ENCODE measurements at regions not wholly inside any gene's neighbourhood (a gene's known extent, or its start where the extent isn't known, plus 50 kb on each side); places are given as distances from the start of the nearest gene placed in this dataset.
A peak's percentile ranks its signal among the peaks of the same experiment; 100 is the strongest.
"Not testable (repeated sequence)": the region's sequence is repeated elsewhere in the genome, so short reads cannot be mapped to it uniquely, and the experiment has no call there.

DNA sequence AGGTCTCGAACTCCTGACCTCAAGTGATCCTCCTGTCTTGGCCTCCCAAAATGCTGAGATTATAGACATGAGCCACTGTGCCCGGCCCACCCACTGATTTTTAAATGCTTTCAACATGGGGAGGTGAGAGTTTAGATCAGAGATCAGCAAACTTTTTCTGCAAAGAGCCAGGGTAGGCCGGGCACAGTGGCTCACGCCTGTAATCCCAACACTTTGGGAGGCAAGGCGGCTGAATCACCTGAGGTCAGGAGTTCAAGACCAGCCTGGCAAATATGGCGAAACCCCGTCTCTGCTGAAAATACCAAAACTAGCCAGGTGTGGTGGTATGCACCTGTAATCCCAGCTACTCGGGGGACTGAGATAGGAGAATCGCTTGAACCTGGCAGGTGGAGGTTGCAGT is 88.3 kb upstream of the LHX1 start:
- not testable (repeated sequence) for DNase-seq

DNA sequence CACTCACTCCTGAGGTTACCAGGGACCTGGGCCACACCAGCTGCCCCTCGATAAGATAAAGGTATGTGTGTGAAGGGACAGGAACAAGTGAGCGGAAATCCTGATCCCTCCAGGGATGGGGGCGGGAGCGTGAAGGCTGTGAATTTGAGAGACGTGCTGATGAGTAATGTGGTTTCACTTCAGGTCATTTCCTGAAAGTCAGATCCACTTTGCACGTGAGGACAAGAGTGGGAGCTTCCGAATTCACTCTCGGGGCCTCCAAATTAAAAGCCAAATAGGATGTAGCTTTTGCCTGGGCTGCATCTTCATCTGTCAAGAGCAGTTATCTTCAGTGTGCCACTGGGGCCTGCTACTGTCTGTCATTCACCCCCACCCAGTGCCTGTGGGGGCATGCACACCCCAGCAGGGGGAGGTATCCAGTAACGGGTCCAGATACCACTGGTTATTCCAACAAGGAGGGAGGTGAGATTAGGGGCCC is 87.4 kb upstream of the LHX1 start:
- peak in 1 of 5 donors; percentile 85 for DNase-seq

DNA sequence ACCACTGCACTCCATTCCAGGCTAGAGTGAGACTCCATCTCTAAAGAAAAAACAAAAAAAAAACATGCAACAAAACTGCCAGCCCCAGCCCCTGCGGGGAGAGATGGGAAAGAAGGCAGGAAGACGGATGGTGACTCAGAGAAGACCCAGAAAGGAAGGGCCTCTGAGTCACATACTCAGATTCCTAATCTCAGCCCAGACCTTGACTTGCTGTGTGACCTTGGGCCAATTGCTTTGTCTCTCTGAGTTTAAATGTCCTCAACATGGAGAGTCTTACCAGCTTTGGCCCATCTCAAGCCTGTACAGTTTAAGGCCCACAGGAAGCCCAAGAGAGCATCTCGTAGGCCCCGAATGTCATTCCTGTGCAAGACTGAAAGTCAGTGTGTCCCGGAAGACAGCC is 86.5 kb upstream of the LHX1 start:
- peak in 1 of 5 donors; percentile 48 for DNase-seq

DNA sequence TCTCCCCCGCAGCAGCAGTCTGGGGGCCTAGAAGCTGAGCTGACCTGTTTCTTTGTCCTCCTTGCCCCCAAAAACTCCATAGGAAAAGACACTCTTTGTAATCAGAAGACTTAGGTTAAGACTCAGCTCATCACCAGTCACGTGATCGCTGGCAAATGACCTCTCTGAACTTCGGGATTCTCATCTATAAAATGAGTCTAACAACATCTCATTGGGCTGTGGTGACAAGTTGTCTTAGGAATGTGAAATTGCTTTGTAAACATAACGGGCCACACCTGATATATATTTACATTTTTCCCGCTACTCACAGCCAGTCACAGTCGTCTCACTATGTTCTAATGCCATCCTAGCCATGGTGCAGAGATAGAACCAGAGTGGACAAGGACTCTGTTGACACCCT is 86.0 kb upstream of the LHX1 start:
- DNase-seq, result no peak

DNA sequence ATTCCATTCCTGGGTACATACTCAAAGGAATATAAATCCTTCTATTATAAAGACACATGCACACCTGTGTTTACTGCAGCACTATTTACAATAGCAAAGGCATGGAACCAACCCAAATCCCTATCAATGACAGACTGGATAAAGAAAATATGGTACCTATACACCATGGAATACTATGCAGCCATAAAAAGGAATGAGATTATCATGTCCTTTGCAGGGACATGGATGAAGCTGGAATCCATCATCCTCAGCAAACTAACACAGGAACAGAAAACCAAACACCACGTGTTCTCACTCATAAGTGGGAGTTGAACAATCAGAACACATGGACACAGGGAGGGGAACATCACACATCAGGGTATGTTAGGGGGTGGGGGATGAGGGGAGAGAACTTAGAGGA is 84.8 kb upstream of the LHX1 start:
- not testable (repeated sequence) for DNase-seq

DNA sequence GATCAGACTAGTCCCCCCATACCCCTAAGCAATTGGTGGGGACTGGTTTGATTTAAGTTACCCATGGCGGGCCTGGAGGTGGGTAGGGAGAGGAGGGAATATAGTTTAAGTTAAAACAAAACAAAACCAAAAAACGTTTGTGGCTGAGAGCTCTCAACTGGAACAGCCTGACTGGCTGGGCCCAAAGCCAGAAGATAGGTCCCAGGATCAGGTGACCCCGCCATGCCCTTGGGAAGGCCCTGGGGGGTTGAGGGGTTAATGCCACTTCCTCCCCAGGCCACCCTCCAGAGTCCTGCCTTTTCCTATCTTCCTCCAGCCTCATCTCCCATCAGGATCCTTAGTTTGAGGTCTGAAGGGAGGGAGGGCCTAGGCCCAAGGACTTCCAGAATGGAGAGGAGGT is 82.3 kb upstream of the LHX1 start:
- DNase-seq, result no peak

DNA sequence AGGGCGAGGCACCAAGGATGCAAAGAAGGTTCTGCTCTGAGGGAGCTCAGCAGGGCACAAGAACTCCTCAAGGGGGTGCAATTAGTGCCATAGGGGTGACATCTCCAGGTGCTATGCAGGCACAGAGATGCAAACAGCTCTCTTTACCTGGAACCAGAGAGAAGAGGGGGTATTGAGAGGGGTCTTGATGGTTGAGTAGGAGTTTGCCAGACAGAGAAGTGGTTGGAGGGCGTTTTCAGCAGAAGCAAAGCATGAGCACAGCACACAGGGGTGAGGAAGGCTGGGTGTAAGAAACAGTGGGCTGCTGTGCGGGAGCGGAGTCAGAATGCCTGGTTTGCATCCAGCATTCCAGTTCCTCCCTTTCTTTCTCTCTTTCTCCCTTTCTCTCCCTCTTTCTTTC is 81.8 kb upstream of the LHX1 start:
- DNase-seq, result no peak

DNA sequence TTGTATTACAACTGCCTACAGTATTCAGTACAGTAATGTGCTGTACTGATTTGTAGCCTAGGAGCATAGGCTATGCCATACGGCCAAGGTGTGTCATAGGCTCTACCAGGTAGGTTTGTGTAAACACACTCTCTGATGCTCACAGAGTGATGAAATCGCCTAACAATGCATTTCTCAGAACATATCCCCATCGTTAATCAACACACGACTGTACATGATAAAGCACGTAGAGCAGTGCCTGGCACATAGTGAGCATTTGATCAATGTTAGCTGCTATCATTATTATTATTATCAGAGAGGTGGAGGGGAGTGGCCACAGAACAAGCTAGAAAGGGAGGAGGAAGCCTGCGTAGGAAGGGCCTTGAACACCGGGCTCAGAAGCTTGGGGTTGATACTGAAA is 81.1 kb upstream of the LHX1 start:
- no peak for DNase-seq

DNA sequence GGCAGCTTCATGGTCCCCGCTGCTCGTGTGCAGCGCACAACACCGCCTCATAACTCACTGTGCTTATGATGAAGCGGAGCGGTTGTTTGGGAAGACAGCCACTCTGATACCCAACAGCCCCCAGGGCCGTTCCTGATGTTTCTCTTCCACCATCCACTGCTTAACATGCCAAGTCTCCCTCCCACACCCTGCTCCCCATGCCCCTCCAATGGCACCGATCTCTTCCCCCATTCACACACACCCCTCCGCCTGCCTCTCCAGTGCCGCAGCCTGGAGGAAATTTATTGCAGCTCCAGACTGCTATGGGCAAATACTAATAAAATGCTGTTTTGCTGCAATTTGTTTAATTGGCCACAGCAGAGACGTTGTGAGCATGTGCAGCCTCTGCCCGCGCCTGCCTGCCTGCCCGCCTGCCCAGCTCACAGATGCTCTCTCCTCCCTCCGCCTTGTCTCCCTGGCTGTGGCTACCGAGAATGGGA is 80.3 kb upstream of the LHX1 start:
- no peak for DNase-seq

DNA sequence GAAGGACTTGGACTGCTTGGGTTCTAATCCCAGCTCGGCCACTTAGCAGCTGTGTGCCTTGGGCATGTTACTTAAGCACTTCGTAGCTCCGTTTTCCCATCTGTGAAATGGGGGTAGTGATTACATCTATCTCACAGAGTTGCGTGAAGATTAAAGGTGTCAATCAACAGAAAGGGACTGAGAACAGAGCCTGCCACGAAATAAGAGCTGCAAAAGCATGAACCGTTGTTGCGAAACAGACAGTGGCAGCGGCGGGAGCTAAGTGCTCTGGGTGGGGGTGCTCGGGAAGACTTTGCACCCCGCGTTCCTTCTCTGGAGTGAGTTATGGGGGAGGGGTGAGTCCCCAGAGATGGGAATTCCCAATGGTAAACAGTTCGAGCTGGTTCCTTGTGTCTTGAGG is 79.6 kb upstream of the LHX1 start:
- no peak for DNase-seq

DNA sequence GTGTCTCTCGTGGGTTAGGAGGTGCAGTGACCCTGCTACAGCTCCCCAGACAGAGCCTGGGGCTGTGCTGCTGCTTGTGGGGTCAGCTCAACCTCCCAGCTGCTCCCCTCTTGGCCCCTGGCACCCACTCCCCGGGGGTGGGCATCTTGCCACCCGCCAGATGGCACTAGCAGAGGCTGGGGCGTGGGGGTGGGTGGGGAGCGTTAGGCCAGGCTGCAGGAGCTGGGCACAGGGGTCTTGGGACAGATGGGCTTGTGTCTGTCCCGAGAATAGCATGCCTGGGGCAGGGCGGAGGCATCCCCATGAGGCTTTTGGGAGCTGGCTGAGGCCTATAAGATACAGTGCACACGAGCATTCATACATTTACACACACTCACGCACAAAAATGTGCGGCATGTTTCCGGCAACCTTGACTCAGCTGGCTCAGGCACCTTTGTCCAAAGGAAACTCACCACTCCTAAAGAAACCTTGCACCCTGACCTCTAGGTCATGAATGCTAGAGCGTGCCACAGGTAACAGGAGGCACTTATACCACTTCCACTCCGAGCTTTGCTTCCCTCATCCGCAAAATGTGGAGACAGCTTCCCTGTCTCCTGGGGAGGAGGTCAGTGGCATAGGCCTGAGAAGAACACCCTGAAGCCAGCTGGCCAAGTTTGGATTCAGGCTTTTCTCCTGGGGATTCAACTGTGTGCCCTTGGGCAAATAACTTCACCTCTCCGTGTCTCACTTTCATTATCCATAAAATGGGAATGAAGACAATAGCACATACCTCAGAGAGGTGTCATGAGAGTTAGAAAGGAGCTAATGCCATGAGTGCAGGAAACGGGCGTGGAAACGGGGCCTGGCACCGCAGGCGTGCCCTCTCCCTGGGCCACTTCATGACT is 78.9 kb upstream of the LHX1 start:
- DNase-seq, result no peak

DNA sequence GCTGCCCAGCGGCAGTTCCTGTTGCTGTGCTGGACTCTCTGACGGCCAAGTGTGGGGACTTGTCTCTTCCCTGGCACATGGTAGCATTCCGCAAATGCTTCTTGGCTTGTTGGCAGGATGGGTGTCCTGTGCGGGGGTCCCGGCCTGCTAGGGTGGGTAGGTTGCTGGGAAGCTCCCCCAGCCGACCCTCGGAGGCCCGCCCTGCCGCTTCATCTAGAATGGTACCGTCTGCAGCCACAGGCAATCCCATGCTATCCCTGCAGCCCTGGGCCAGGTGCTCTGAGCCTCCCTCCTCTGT is 78.3 kb upstream of the LHX1 start:
- DNase-seq, result no peak

DNA sequence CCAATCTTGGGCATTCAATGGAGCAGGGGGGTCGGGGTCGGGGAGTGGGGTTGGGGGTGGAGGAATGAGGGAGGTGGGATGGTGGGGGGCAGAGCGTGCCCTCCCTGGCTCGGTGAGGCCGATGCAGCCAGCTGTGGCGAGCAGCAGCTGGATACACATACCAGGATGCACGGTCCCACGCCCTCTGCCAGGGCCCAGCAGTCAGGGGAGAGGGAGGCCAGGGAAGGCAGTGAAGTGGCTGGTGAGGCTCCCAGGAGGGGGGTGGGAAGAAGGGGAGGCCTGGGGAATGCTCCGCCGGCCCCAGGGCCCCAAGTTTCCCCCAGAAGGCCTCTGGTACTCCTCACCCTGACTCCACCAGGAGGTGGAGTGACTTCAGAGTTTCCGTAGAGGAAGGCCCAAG is 77.6 kb upstream of the LHX1 start:
- no peak for DNase-seq

DNA sequence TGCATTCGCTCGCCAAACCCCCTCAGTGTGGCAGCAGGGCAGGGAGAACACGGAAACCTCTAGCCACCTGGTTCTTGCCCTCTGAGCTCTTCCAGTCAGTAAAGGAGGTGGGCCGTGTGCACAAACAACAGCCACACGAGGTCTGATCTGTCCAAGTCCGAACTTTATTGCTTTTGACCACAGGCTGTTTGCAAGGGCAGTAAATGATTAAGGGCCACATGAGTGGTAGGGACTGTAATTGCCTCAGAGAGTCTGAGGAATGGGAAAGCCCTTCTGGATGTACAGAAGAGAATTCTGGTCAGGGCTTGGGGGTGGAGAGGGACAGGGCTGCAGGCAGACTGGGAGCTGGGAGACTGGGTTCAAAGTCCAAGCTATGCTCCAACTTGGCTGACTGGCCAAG is 75.7 kb upstream of the LHX1 start:
- DNase-seq, result no peak

DNA sequence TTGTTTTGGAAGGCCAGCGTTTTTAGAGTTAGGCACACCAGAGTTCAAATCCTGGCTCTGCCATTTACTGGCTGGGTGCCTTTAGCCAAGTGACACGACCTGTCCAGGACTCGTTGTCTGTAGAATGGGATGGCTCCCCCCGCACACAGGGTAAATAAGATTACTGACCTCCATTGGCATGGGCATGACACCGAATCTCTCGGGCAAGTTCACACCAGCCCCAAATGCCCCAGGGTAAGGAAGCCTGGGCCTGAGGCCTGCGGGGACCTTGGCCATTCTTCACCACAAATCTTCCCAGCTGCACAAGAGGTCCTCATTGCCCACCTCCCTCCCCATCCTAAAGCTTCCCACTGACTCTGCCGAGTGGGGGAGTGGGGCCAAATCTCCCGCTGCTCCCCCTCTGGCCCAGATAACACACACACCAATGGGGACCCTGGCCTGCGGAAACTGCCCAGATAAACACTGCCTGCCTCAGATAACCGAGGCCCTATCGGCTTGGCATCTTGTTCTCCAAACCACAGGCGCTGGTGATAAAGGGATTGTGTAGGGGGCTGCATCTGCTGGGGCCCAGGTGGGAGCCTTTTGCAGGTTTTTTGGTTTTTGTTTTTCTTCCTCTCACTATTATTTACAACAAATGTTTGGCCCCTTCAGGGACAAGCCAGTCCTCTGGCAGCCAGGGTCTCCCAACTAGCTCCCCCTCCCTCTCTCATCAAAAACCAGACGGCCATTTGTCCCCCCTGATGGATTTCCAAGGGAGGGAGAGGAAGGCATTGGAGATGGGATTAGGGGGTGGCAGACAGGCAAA is 75.0 kb upstream of the LHX1 start:
- no peak for DNase-seq

DNA sequence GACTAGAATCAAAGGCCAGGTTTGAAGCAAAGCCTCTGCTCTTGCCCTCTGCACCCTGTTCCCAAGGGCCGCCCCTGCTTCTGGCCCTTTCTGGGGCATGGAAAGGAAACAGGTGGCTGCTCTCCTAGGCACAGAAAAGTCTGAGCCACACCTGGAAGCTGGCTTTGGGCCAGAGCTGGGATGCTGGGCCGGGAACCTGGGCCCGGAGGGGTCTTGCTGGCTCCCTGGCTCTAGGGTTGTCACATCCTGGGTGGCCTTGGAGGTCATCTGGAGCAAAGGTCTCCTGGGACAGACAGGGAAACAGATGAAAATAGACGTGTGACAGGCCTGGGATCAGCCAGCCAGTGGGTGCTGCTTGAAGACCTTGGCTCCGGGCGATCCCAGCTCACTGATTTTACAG is 74.1 kb upstream of the LHX1 start:
- DNase-seq, result no peak

DNA sequence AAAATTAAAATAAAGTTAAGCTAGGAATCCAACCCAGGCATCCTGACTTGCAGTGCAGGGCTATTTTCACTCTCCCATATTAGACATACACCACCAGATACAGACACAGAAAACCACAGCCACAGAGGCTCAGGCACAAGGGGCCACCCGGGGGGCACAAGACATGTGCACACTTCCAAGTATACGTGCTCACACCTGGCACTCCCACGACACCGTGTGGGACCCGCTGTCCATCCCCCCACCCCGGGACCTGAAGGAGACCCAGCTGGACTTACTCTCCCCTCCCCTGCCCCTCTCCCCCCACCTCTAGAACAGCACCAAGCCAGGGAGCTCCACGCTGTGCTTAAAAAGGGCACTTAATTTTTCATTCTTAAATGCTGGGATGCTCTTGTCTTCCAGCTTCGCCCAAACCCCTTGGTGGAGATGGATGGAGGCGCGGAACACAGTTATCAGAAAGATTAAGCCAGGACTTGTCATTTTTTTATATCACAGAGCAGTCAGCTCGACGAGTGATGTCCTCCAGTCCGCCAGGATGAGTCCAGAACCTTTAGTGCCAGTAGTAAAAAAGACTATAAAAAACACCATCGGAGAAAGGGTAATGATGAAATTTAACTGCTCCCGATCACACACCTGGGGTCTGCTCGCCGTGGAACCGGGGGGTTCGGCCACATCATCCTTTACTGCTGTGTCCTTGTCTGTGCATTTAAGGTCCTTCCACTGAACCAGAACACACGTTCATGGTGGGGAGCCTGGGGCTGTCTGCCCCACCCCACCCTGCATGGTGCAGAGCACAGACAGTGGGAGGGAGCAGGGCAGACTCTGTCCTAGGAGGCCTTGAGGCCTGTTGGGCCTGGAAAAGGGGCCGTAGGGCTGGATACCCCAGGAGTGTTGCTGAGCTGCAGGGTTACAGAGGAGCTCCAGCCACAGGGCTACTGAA is 73.3 kb upstream of the LHX1 start:
- no peak for DNase-seq

DNA sequence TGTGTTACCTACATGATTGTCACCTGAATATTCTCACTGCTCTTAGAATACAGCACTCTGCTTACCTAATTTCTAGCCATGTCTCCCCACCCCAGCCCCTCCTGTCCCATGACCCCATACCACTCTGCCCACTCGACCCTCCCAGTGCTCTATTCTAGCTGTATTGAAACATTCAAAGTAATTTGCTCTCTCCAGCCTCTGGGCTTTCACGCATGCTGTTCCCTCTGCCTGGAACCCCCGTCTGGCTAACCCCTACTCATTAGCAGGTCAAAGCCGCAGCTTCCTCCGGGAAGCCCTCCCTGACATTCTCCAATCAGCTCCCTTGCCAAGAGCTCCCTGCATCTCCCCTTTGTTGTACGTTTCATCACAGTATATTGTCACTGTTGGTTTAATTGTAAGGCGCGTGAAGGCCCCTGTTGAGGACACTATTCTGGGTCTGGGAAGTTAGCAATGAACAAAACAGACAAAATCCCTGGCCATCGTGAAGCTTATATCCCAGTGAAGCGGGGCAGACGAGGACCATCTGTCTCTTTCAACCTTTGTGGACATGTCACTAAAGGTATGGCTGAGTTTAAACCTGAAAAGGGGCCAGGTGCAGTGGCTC is 72.3 kb upstream of the LHX1 start:
- no peak for DNase-seq

DNA sequence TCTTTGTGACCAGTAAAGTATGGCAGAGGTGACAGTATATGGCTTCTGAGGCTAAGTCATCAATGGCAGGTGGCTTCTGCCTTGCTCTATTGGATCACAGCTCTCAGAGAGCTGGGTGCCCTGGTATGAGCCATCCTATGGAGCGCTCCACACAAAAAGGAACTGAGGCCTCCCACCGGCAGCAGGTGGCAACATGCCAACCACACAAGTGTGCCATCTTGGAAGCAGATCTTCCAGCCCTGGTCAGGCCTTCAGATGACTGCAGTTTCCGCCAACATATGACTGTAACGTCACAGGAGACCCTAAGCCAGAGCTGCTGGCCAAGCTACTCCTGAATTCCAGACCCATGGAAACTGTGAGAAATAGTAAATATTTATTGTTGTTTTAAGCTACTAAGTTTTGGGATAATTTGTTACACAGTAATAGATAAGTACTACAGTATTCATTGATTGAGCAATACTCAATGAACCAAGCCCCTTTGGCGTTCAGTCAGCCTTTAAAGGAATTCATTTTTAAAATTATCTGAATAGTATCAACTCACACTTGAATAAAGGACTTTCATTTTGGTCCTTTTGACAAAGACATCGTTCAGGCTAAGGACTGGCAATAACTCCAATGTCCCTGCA is 69.4 kb upstream of the LHX1 start:
- DNase-seq, result no peak

DNA sequence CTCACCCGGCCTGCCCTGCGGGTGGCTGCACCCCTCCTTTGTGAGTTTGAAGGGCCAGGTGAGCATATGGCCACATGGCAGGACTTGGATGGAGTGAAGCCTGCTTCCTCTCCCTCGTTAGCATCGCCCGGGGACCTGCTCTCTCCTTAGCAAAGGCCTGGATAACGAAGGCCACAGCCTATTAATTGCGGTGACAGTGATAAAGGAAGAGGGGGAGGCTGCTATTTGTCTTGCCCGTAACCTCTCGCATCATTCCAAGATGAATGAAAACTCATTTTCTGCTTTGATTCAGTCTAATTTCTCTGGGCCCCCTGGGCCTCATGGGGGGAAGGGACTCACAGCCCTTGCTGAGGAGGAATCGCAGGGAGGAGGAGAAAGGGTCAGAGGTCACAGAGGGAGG is 68.5 kb upstream of the LHX1 start:
- no peak for DNase-seq

DNA sequence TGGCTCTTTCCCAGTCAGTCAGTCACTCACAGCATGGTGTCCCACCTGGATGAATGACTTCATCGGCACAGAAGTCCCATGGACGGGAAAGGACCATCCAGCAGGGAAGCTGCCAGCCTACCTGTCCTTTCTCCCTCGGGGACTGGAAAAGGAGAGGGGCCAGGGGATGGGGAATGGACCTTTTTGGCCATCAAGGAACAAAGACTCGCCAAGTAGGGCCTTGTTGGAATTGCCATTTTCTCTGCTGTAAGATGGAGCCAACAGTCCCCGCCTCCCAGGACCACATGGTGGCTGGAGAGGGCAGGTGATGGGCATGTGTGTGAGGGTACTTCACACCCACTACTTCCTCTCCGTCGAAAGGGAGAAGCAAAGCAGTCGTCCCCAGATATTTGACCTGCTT is 67.8 kb upstream of the LHX1 start:
- DNase-seq, result no peak
